Calu3 (cell line): ENCODE measurements at regions not wholly inside any gene's neighbourhood (a gene's known extent, or its start where the extent isn't known, plus 50 kb on each side); places are given as distances from the start of the nearest gene placed in this dataset.
A peak's percentile ranks its signal among the peaks of the same experiment; 100 is the strongest.

Experiments
- BruUV-seq: library from RNA; stranded (reverse); fragments of 400-500 nt; replicated peaks from 2 replicates; lab custom pipeline; 2021; lab: Mats Ljungman, UMichigan
- CTCF ChIA-PET: fragments of 300-600 bp; sonication (Branson Sonifier 250); formaldehyde crosslinking; loops from one replicate; lab custom pipeline; 2022; ENCODE audit warnings: antibody characterized with exemption; lab: Charles Lee
- DNase-seq: peaks from one replicate; pipeline ENCODE4 v3.0.0; 2022
- H3K27ac Mint-ChIP-seq: one replicate; pipeline ENCODE4 v1.8.0; 2022; ENCODE audit warnings: mixed read lengths; ENCODE audit not compliant: unreplicated experiment
- H3K27me3 Mint-ChIP-seq: one replicate; pipeline ENCODE4 v1.8.0; 2022; ENCODE audit warnings: mixed read lengths; ENCODE audit not compliant: unreplicated experiment
- H3K36me3 Mint-ChIP-seq: one replicate; pipeline ENCODE4 v1.8.0; 2022; ENCODE audit warnings: mild to moderate bottlenecking, moderate library complexity, mixed read lengths; ENCODE audit not compliant: insufficient read depth, unreplicated experiment
- H3K4me1 Mint-ChIP-seq: one replicate; pipeline ENCODE4 v1.8.0; 2022; ENCODE audit warnings: mild to moderate bottlenecking, low read depth, mixed read lengths; ENCODE audit not compliant: unreplicated experiment
- H3K4me3 Mint-ChIP-seq: one replicate; pipeline ENCODE4 v1.8.0; 2022; ENCODE audit warnings: mild to moderate bottlenecking, low read depth, moderate library complexity, mixed read lengths; ENCODE audit not compliant: unreplicated experiment
- H3K9me3 Mint-ChIP-seq: one replicate; pipeline ENCODE4 v1.8.0; 2022; ENCODE audit warnings: low read depth, mixed read lengths; ENCODE audit not compliant: unreplicated experiment
- CTCF ChIP-seq: fragments of 200-600 bp; IDR thresholded peaks from one replicate; pipeline ENCODE4 v1.8.0; 2022; ENCODE audit warnings: antibody characterized with exemption; ENCODE audit not compliant: unreplicated experiment
- intact Hi-C: fragments of 100-400 bp; cut with micrococcal nuclease; formaldehyde crosslinking; loops from one replicate; pipeline ENCODE4 v1.10.0; 2022; ENCODE audit not compliant: unreplicated experiment

- no peak overlapping the region for H3K4me3 Mint-ChIP-seq
- peaks cover 25% of the 10 kb centered on the region for H3K4me1 Mint-ChIP-seq
- no peak overlapping the region for H3K27ac Mint-ChIP-seq
- CTCF ChIA-PET = interaction anchor here (0.9 to 1.5 kb wide), 7 partner anchors 8 to 54 kb away, joined by 3 to 8 read pairs (median 3); no protein-coding TSS in a partner anchor
- H3K36me3 Mint-ChIP-seq = no peaks in the 10 kb centered on the region
- peak; percentile 65 for DNase-seq
- BruUV-seq = no TSS peak
- peak; percentile 75 for TF ChIP-seq CTCF
- no peaks in the 10 kb centered on the region for H3K9me3 Mint-ChIP-seq
- H3K27me3 Mint-ChIP-seq = no peaks in the 10 kb centered on the region
- intact Hi-C loops = no loop called here
Observed at GRCh38 chr22:22720201-22720723, 75.8 kb downstream of the GGTLC2 start.

- DNase-seq = no peak
- intact Hi-C loops = no loop called here
- H3K4me1 Mint-ChIP-seq = peaks cover 25% of the 10 kb centered on the region
- CTCF ChIA-PET = interaction anchor here (0.9 to 1.5 kb wide), 7 partner anchors 9 to 54 kb away, joined by 3 to 8 read pairs (median 3); no protein-coding TSS in a partner anchor
- H3K4me3 Mint-ChIP-seq = no peak overlapping the region
- H3K9me3 Mint-ChIP-seq = no peaks in the 10 kb centered on the region
- no peak overlapping the region for H3K27ac Mint-ChIP-seq
- H3K36me3 Mint-ChIP-seq = no peaks in the 10 kb centered on the region
- H3K27me3 Mint-ChIP-seq = no peaks in the 10 kb centered on the region
- BruUV-seq = no TSS peak
- TF ChIP-seq CTCF = no peak
Observed at GRCh38 chr22:22720724-22721261, 76.4 kb downstream of the GGTLC2 start.

- H3K4me1 Mint-ChIP-seq = peaks cover 27% of the 10 kb centered on the region
- CTCF ChIA-PET = interaction anchor here (0.7 to 1.5 kb wide), 3 partner anchors 31 to 37 kb away, joined by 4 to 7 read pairs (median 6); no protein-coding TSS in a partner anchor
- TF ChIP-seq CTCF = no peak
- intact Hi-C loops = no loop called here
- no peak overlapping the region for H3K4me3 Mint-ChIP-seq
- DNase-seq = no peak
- no peak overlapping the region for H3K27ac Mint-ChIP-seq
- H3K36me3 Mint-ChIP-seq = no peaks in the 10 kb centered on the region
- BruUV-seq = no TSS peak
- H3K9me3 Mint-ChIP-seq = no peaks in the 10 kb centered on the region
- H3K27me3 Mint-ChIP-seq = no peaks in the 10 kb centered on the region
Observed at GRCh38 chr22:22721681-22722354, 77.4 kb downstream of the GGTLC2 start.

GRCh38 chr22:22728382-22728781 lies 84.0 kb downstream of the GGTLC2 start:
- DNase-seq = no peak
- intact Hi-C loops = no loop called here
- no peaks in the 10 kb centered on the region for H3K27me3 Mint-ChIP-seq
- H3K9me3 Mint-ChIP-seq = no peaks in the 10 kb centered on the region
- TF ChIP-seq CTCF = no peak
- BruUV-seq = no TSS peak
- H3K36me3 Mint-ChIP-seq = no peaks in the 10 kb centered on the region
- H3K27ac Mint-ChIP-seq = peak overlapping the region; percentile 12
- peaks cover 26% of the 10 kb centered on the region for H3K4me1 Mint-ChIP-seq
- CTCF ChIA-PET = interaction anchor here (2.2 kb wide), 1 partner anchor 35 kb away, joined by 8 read pairs; no protein-coding TSS in a partner anchor
- H3K4me3 Mint-ChIP-seq = no peak overlapping the region
